ENCODE measurements at regions not wholly inside any gene's neighbourhood (a gene's known extent, or its start where the extent isn't known, plus 50 kb on each side); places are given as distances from the start of the nearest gene placed in this dataset.
"Not testable (repeated sequence)": the region's sequence is repeated elsewhere in the genome, so short reads cannot be mapped to it uniquely, and the experiment has no call there.

GRCh38 chr12:61563665-61564450, 696.3 kb upstream of the USP15 start:
- no peak overlapping the region for H3K27ac ChIP-seq (ENCODE audit: insufficient read depth, low read depth, low read length, poor library complexity, severe bottlenecking)
- H3K36me3 ChIP-seq (ENCODE audit: control insufficient read depth, insufficient read depth, low read length): no peaks in the 10 kb centered on the region
- H3K4me1 ChIP-seq (ENCODE audit: control insufficient read depth, insufficient read depth, low read length): no peaks in the 10 kb centered on the region
- WGBS, 2 experiments: 89 to 94% methylated on average over 2 of the region's 2 CpGs
- H3K9me3 ChIP-seq (ENCODE audit: control insufficient read depth, low read length): no peaks in the 10 kb centered on the region
- H3K27me3 ChIP-seq (ENCODE audit: control insufficient read depth, insufficient read depth, low read length, poor library complexity, severe bottlenecking): no peaks in the 10 kb centered on the region
- no peak overlapping the region for H3K4me3 ChIP-seq (ENCODE audit: insufficient read depth, low read depth, low read length)

- H3K36me3 ChIP-seq (ENCODE audit: control insufficient read depth, insufficient read depth, low read length): no peaks in the 10 kb centered on the region
- H3K27me3 ChIP-seq (ENCODE audit: control insufficient read depth, insufficient read depth, low read length, poor library complexity, severe bottlenecking): no peaks in the 10 kb centered on the region
- no peak overlapping the region for H3K27ac ChIP-seq (ENCODE audit: insufficient read depth, low read depth, low read length, poor library complexity, severe bottlenecking)
- WGBS, 2 experiments: 96 to 100% methylated on average over 1 to 2 of the region's 3 CpGs
- no peaks in the 10 kb centered on the region for H3K4me1 ChIP-seq (ENCODE audit: control insufficient read depth, insufficient read depth, low read length)
- H3K4me3 ChIP-seq (ENCODE audit: insufficient read depth, low read depth, low read length): no peak overlapping the region
- H3K9me3 ChIP-seq (ENCODE audit: control insufficient read depth, low read length): no peaks in the 10 kb centered on the region
Observed at GRCh38 chr12:61564466-61564865, 695.7 kb upstream of the USP15 start.

GRCh38 chr12:61566183-61566582, 694.0 kb upstream of the USP15 start:
- Histone ChIP-seq H3K36me3 (ENCODE audit: control insufficient read depth, insufficient read depth, low read length) (no peaks in the 10 kb centered on the region), H3K27me3 (ENCODE audit: control insufficient read depth, insufficient read depth, low read length, poor library complexity, severe bottlenecking) (no peaks in the 10 kb centered on the region), H3K27ac (ENCODE audit: insufficient read depth, low read depth, low read length, poor library complexity, severe bottlenecking) (no peak overlapping the region), H3K4me3 (ENCODE audit: insufficient read depth, low read depth, low read length) (no peak overlapping the region), H3K9me3 (ENCODE audit: control insufficient read depth, low read length) (no peaks in the 10 kb centered on the region), H3K4me1 (ENCODE audit: control insufficient read depth, insufficient read depth, low read length) (no peaks in the 10 kb centered on the region)
- 61 to 67% methylated on average over 2 of the region's 2 CpGs for WGBS, 2 experiments

DNA sequence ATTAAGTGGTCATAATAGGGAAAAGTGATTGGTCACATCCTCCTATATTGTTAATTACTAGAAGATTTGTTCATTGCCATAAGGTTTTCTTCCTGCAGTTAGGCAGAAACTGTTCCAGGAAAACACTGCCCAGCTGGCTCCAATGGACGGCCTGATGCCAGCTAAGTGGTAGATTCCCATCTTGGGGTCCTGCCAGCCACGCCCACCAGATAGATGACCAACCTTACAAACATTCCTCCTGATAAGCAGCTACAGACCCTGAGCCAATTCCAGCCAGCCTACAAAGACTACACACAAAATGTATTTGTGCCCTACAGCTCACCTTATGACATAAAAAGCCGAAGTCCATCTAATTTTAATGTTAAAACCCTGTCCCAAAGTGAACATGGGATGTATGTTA, 685.9 kb upstream of the USP15 start:
- H3K4me3 ChIP-seq (ENCODE audit: insufficient read depth, low read depth, low read length): no peak overlapping the region
- 94 to 96% methylated on average over 2 to 3 of the region's 3 CpGs for WGBS, 2 experiments

GRCh38 chr12:61584943-61585342, 675.3 kb upstream of the USP15 start:
- WGBS, 2 experiments: 75 to 88% methylated on average over 1 of the region's 1 CpG
- H3K9me3 ChIP-seq (ENCODE audit: control insufficient read depth, low read length): no peaks in the 10 kb centered on the region
- no peak overlapping the region for H3K27ac ChIP-seq (ENCODE audit: insufficient read depth, low read depth, low read length, poor library complexity, severe bottlenecking)
- H3K36me3 ChIP-seq (ENCODE audit: control insufficient read depth, insufficient read depth, low read length): no peaks in the 10 kb centered on the region
- no peak overlapping the region for H3K4me3 ChIP-seq (ENCODE audit: insufficient read depth, low read depth, low read length)
- H3K4me1 ChIP-seq (ENCODE audit: control insufficient read depth, insufficient read depth, low read length): no peaks in the 10 kb centered on the region
- no peaks in the 10 kb centered on the region for H3K27me3 ChIP-seq (ENCODE audit: control insufficient read depth, insufficient read depth, low read length, poor library complexity, severe bottlenecking)

More for the DNA sequence above, 685.9 kb upstream of the USP15 start:
- no peaks in the 10 kb centered on the region for H3K9me3 ChIP-seq (ENCODE audit: control insufficient read depth, low read length)
- H3K36me3 ChIP-seq (ENCODE audit: control insufficient read depth, insufficient read depth, low read length): no peaks in the 10 kb centered on the region
- no peaks in the 10 kb centered on the region for H3K27me3 ChIP-seq (ENCODE audit: control insufficient read depth, insufficient read depth, low read length, poor library complexity, severe bottlenecking)
- no peak overlapping the region for H3K27ac ChIP-seq (ENCODE audit: insufficient read depth, low read depth, low read length, poor library complexity, severe bottlenecking)
- no peaks in the 10 kb centered on the region for H3K4me1 ChIP-seq (ENCODE audit: control insufficient read depth, insufficient read depth, low read length)

DNA sequence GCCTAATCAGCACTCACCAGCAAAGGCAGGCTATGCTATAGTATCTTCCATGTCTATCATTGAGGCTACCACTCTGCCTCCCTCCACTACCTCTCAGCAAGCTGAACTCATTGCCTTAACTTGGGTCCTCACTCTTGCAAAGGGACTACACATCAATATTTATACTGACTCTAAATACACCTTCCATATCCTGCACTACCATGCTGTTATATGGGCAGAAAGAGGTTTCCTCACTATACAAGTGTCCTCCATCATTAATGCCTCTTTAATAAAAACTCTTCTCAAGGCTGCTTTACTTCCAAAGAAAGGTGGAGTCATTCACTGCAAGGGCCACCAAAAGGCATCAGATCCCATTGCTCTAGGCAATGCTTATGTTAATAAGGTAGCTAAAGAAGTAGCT, 669.3 kb upstream of the USP15 start:
- not testable (repeated sequence) for H3K27ac ChIP-seq (ENCODE audit: insufficient read depth, low read depth, low read length, poor library complexity, severe bottlenecking); H3K27me3 ChIP-seq (ENCODE audit: control insufficient read depth, insufficient read depth, low read length, poor library complexity, severe bottlenecking); H3K9me3 ChIP-seq (ENCODE audit: control insufficient read depth, low read length); H3K4me3 ChIP-seq (ENCODE audit: insufficient read depth, low read depth, low read length); H3K4me1 ChIP-seq (ENCODE audit: control insufficient read depth, insufficient read depth, low read length); H3K36me3 ChIP-seq (ENCODE audit: control insufficient read depth, insufficient read depth, low read length)

- Histone ChIP-seq H3K27ac (ENCODE audit: insufficient read depth, low read depth, low read length, poor library complexity, severe bottlenecking) (no peak overlapping the region), H3K4me3 (ENCODE audit: insufficient read depth, low read depth, low read length) (no peak overlapping the region)
Observed at GRCh38 chr12:61610143-61610542, 650.1 kb upstream of the USP15 start.

GRCh38 chr12:61629702-61630101, 630.5 kb upstream of the USP15 start:
- no peaks in the 10 kb centered on the region for H3K4me1 ChIP-seq (ENCODE audit: control insufficient read depth, insufficient read depth, low read length)
- no peaks in the 10 kb centered on the region for H3K9me3 ChIP-seq (ENCODE audit: control insufficient read depth, low read length)
- H3K27ac ChIP-seq (ENCODE audit: insufficient read depth, low read depth, low read length, poor library complexity, severe bottlenecking): no peak overlapping the region
- no peaks in the 10 kb centered on the region for H3K36me3 ChIP-seq (ENCODE audit: control insufficient read depth, insufficient read depth, low read length)
- no peak overlapping the region for H3K4me3 ChIP-seq (ENCODE audit: insufficient read depth, low read depth, low read length)
- 68 to 72% methylated on average over 2 of the region's 2 CpGs for WGBS, 2 experiments
- H3K27me3 ChIP-seq (ENCODE audit: control insufficient read depth, insufficient read depth, low read length, poor library complexity, severe bottlenecking): no peaks in the 10 kb centered on the region

More at GRCh38 chr12:61610143-61610542, 650.1 kb upstream of the USP15 start:
- Histone ChIP-seq H3K4me1 (ENCODE audit: control insufficient read depth, insufficient read depth, low read length) (no peaks in the 10 kb centered on the region), H3K27me3 (ENCODE audit: control insufficient read depth, insufficient read depth, low read length, poor library complexity, severe bottlenecking) (no peaks in the 10 kb centered on the region), H3K36me3 (ENCODE audit: control insufficient read depth, insufficient read depth, low read length) (no peaks in the 10 kb centered on the region), H3K9me3 (ENCODE audit: control insufficient read depth, low read length) (no peaks in the 10 kb centered on the region)

DNA sequence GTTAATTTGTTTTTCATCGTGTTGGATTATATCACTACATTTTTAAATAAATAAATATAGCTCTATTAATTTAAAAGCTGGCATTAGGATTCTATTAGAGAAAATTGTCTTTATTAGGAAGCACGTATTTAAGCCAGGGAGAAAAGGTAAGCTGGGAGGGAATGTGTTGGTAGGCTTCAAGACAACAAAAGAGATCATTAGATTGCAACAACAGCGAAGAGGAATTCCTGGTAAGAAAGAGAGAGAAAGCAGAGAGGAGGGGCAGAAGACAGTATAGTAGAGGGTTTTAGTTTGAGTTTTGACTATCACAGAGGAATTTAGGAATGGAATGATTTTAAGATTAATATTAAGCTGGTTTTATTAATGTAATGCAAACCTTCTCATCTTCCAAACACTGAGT, 613.6 kb upstream of the USP15 start:
- H3K27me3 ChIP-seq (ENCODE audit: control insufficient read depth, insufficient read depth, low read length, poor library complexity, severe bottlenecking): no peaks in the 10 kb centered on the region
- peaks cover 9% of the 10 kb centered on the region for H3K4me1 ChIP-seq (ENCODE audit: control insufficient read depth, insufficient read depth, low read length)
- 27 to 34% methylated on average over 2 of the region's 3 CpGs for WGBS, 2 experiments
- no peaks in the 10 kb centered on the region for H3K9me3 ChIP-seq (ENCODE audit: control insufficient read depth, low read length)
- no peak overlapping the region for H3K4me3 ChIP-seq (ENCODE audit: insufficient read depth, low read depth, low read length)
- no peaks in the 10 kb centered on the region for H3K36me3 ChIP-seq (ENCODE audit: control insufficient read depth, insufficient read depth, low read length)
- no peak overlapping the region for H3K27ac ChIP-seq (ENCODE audit: insufficient read depth, low read depth, low read length, poor library complexity, severe bottlenecking)

GRCh38 chr12:61647566-61647965, 612.6 kb upstream of the USP15 start:
- 98 to 100% methylated on average over 1 to 2 of the region's 2 CpGs for WGBS, 2 experiments
- Histone ChIP-seq H3K9me3 (ENCODE audit: control insufficient read depth, low read length) (no peaks in the 10 kb centered on the region), H3K4me1 (ENCODE audit: control insufficient read depth, insufficient read depth, low read length) (peaks cover 9% of the 10 kb centered on the region), H3K27me3 (ENCODE audit: control insufficient read depth, insufficient read depth, low read length, poor library complexity, severe bottlenecking) (no peaks in the 10 kb centered on the region), H3K4me3 (ENCODE audit: insufficient read depth, low read depth, low read length) (no peak overlapping the region), H3K27ac (ENCODE audit: insufficient read depth, low read depth, low read length, poor library complexity, severe bottlenecking) (no peak overlapping the region), H3K36me3 (ENCODE audit: control insufficient read depth, insufficient read depth, low read length) (no peaks in the 10 kb centered on the region)

GRCh38 chr12:61652265-61652664, 607.9 kb upstream of the USP15 start:
- no CpG with 5 or more reads among the region's 2 CpGs for WGBS, 2 experiments
- H3K27me3 ChIP-seq (ENCODE audit: control insufficient read depth, insufficient read depth, low read length, poor library complexity, severe bottlenecking): no peaks in the 10 kb centered on the region
- H3K27ac ChIP-seq (ENCODE audit: insufficient read depth, low read depth, low read length, poor library complexity, severe bottlenecking): no peak overlapping the region
- H3K4me1 ChIP-seq (ENCODE audit: control insufficient read depth, insufficient read depth, low read length): peaks cover 3% of the 10 kb centered on the region
- H3K36me3 ChIP-seq (ENCODE audit: control insufficient read depth, insufficient read depth, low read length): no peaks in the 10 kb centered on the region
- no peak overlapping the region for H3K4me3 ChIP-seq (ENCODE audit: insufficient read depth, low read depth, low read length)
- no peaks in the 10 kb centered on the region for H3K9me3 ChIP-seq (ENCODE audit: control insufficient read depth, low read length)

Measured in ectodermal cell (in vitro differentiated cells).